ENCODE measurements at regions not wholly inside any gene's neighbourhood (a gene's known extent, or its start where the extent isn't known, plus 50 kb on each side); places are given as distances from the start of the nearest gene placed in this dataset.
"Not testable (repeated sequence)": the region's sequence is repeated elsewhere in the genome, so short reads cannot be mapped to it uniquely, and the experiment has no call there.

DNA sequence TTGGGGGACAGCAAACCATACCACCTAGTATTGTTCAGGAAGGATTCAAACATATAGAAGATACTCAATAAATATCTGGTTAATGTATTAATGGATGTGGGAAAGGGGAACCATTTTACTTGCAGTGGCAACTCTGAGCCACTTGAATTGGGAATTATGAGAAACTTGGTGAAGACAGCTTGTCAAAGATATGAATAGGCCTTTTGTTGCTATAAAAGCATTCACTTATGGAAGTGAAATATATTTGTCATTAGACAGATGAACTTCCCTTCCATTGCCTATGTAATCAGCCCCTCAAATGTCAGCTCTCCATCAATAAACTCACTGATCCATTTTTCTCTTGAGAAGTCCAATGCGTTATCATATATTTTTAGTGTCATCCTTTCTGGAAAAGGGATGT, 56.1 kb downstream of the GPR85 start:
- no peak for DNase-seq

DNA sequence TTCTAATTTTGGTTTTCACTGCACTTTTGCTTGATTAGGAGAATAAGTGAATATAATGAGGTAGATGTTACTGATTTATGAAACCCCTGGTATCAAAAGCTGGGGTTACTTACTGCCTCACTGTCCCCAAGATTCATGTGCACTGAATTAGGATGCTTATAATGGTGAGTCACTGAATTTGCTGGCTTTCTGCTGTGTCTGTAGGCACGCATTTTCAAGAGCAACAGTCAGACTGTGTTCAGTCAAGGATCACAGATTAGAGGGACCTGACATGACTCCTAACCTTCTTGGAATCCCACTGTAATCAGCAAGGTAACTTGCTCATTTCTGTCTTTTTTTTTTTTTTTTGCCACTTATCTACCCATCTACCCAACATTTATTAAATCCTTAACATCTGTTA, 59.7 kb downstream of the GPR85 start:
- no peak for DNase-seq

DNA sequence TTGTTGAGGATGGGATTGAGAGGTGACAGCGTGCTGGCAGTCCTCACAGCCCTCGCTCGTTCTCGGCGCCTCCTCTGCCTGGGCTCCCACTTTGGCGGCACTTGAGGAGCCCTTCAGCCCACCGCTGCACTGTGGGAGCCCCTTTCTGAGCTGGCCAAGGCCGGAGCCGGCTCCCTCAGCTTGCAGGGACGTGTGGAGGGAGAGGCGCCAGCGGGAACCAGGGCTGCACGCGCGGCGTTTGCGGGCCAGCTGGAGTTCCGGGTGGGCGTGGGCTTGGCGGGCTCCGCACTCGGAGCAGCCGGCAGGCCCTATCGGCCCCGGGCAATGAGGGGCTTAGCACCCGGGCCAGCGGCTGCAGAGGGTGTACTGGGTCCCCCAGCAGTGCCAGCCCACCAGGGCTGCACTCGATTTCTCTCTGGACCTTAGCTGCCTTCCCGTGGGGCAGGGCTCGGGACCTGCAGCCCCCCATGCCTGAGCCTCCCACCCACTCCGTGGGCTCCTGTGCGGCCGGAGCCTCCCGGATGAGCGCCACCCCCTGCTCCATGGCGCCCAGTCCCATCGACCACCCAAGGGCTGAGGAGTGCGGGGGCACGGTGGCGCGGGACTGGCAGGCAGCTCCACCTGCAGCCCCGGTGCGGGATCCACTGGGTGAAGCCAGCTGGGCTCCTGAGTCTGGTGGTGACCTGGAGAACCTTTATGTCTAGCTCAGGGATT, 69.3 kb downstream of the GPR85 start:
- DNase-seq, result not testable (repeated sequence)

DNA sequence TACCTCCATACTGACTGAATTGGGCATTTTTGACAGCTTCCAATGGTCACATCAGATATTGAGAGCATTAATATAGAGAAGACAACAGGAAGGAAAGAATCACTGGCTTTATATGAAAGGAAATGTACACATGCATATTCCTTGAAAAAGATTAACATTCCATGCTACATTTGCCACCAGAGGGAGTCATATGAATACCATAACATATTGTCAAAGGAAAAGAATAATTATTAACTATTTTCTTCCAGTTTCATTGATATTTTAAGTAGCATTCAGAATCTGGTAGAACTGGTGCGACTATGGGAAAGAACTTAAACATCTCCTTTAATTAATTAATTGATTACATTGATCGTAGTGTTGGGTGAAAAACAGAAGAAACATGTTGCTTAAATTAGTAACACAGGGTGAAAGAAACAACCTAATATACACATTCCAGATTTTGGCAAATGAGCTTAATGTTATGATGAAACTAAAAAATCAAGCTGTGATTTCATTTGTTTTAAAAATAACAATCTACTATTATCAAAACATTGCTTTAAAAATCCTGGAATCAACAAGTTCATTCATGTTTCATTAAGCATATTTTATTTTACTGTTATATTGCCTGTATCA, 71.5 kb downstream of the GPR85 start:
- DNase-seq, result peak; percentile 43 to 62 (median 55)

DNA sequence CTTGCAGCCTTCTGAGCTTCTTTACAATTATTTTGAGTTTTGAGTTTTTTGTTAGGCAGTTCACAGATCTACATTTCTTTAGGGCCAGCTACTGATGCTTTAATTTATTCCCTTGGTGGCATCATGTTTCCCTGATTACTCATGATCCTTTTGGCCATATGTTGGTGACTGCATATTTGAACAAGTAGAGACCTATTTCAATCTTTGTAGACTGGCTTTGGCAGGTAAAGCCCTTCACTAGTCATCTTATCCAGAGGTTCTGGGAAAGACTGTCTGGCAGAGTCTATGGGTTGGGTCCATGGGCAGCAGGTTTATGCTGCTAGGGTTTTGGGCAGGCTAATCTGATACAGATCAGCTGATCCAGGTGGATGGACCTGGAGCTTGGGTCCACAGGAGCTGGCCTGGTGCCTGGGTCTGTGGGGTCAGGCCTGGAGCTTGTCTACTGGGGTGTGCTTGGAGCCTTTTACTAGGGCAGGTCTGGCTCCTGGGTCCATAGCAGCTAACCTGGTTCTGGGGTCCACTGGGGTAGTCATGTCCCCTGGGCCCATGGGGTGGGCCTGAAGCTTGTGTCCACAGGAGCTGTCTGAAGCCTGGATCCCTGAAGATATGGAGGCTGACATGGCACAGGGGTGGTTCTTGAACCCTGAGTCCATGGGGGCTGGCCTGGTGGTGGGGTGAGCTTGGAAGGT, 72.7 kb downstream of the GPR85 start:
- DNase-seq, result no peak

DNA sequence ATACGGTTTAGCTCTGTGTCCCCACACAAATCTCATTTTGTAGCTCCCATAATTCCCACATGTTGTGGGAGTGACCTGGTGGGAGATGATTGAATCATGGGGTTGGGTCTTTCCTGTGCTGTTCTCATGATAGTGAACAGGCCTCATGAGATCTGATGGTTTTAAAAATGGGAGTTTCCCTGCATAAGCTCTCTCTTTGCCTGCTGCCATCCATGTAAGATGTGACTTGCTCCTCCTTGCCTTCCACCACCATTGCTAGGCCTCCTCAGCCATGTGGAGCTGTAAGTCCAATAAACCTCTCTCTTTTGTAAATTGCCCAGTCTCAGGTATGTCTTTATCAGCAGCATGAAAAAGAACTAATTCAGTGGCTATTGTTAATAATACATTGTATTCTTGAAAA, 73.8 kb downstream of the GPR85 start:
- DNase-seq, result not testable (repeated sequence)

DNA sequence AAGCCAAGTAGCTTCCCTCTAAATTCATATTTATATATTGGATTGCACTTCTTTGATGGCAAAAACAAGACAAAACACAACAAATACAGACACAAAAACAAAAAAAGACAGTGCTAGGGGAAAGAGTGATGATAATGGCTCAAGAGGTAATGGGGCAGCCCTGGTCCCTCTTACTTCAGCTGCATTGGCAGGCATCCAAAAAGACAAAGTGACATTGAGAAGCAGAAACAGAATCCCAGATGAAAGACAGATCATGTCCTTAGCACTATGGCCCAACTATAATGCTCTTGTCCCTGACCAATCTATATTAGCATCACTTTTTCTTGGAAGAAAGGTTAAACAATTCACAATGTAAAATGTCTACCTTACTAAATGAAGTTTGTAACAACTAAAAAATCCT, 76.2 kb downstream of the GPR85 start:
- no peak for DNase-seq

DNA sequence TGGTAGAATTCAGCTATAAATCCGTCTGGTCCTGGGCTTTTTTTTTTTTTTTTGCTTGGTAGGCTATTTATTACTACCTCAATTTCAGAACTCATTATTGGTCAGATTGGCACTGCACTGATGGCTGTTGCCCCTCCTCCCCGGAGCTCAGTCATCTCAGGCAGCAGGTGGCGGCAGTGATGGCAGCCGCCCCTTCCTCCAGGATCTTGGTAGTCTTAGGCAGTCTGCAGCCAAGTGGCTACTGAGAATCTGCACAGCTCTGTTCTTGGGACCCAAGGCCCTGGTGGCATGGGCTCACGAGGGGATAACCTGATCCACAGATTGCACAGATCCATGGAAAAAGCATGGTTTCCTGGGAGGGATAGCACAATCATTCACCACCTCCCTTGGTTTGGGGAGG, 77.9 kb downstream of the GPR85 start:
- no peak for DNase-seq

DNA sequence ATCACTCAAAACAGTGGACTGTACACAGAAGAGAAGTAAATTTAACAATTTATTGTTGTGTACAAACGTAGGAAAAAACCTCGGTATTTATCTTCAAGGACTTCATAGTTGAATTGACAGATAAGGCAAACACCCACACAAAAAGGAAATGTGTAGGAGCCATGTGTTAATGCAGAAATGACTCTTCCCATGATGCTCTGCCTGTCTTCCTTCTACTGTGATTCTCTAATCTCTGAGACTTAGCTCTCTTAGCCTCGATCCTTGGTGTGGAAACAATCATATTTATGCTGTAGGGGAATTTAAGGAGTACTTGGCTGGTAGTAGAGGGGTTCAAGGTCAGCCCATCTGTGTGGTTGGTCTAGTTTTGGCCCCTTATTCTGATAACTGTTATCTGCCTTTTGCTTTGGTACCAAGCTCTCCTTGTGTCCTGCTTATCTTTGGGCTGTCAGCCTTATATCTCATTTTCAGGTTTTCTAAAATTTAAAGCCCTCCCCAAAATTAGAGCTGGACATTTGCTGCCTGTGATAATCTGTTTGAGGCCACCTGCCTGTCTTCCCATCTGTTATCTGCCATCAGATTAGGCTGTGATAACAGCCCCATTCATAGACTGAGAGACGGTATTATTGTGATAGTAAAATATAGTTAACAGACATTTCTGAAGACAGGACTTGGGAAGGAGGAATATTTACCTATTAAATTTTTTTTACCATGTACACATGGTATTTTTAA, 81.7 kb downstream of the GPR85 start:
- no peak for DNase-seq

DNA sequence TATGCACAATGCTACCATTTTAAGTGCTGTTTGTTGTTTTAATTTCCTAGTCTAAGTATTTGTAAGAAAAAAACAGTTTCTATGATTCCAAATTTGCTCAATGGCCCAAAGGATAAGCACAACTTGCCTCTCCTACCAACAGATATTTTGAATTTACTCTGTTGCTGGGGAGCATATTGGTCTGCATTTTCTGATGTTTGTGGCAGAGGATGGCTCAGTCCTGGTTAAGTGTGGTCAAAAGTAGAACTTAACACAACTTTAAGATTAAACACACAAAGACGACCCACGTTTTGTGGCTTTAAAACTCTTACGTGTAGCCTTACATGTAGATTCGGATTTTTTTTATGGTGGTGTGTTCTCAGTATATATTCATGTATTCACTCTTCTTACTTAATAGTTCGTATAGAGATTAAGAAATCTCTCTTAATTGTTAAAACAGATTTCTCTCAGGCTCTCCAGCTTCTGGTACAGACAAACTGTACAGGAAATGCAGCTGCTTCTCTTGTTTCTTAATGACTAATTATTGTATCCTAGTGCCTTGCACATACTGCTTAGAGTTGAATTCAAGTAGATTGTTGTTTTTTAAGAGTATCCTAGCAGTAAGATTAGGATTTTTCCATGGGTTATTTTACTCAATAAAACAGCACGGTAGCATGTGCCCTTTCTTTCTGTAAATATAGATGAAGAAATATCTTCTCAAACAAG, 86.2 kb downstream of the GPR85 start:
- DNase-seq, result no peak

DNA sequence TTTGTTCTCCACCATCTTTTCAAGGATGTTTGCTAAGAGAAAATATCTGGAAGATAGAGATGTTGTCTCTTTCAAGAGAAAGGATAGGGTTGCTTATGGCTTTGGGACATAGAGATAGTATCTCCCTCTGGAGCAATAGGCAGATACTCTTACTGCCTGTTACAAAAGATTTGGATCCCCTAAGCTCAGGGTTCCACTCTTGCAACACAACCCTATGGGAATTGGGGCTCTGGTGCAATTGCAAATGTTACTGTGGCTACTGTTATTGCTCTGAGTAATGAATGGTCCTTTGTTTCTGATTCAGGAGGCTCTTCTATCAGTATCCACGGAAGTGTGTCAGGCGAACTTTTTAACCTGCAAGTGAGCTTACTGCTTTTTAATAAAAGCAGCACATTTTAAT, 88.8 kb downstream of the GPR85 start:
- no peak for DNase-seq

DNA sequence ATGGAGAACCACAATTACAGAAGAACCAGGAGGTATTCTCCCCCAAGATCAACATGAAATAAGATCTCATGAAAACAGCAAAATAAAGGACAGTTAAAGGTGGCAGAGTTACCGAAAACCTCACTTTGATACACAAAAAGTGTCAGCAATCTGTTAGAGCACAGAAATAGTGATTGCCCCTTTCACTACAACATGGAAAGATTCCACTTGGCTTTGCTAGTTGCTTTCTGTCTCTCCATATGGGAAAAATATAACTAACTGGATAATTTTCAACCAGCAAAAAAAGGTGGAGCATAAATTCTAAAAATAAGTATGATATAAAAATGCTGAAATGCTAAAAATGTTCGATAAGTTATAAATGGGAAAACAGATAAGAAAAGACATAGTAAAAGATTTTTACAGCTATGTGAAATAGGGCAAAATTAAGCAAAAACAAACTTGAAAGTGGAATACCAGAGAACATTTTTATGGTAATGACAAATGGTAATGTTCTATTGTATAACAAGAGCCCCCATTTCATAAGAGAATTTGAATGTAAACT, 90.2 kb downstream of the GPR85 start:
- DNase-seq, result no peak

DNA sequence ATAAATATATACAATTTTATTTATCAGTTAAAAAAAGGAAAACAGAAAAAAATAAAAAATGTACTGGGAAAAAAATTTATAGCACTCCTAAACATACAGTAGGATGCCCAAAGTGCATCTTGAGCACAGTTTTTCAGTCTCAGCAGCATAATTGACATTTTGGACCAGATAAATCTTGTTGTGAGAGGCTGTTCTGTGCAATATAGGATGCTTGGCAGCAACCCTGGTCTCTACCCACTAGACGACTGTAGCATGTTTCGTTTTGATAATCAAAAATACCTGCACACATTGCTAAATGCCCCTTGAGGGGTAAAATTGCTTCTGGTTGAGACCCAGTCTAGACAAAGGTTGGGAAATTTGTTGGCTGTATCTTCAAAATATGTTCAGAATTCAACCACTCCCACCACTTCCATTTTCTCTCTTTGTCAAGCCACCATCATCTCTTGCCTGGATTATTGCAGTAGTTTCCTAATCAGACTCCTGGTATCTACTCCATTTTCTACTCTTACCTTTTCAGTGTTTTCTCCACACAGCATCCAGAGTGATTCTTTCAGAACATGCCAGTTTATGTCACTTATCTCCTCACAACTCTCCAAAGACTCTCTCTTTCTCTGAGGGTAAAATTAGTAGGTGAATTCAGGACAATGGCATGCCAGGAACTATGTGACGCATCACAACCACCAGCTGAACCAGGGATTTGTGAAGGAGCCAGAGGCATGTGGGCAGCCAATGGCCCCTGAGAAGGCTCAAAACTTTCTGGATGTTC, 91.4 kb downstream of the GPR85 start:
- DNase-seq, result no peak

DNA sequence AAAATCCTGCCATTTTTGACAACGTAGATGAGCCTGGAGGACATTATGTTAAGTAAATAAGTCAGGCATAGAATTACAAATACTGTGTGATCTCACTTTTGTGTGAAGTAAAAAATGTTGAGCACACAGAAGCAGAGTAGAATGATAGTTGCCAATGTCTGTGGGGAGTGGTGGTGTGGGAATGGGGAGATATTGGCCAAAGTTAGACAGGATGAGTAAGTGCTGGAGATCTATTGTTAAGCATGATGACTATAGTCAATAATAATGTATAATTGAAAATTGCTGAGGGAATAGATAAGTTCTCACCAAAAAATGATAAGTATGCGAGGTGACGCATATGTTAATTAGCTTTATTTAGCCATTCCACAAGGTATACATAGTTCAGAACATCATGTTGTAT, 92.0 kb downstream of the GPR85 start:
- DNase-seq, result no peak

DNA sequence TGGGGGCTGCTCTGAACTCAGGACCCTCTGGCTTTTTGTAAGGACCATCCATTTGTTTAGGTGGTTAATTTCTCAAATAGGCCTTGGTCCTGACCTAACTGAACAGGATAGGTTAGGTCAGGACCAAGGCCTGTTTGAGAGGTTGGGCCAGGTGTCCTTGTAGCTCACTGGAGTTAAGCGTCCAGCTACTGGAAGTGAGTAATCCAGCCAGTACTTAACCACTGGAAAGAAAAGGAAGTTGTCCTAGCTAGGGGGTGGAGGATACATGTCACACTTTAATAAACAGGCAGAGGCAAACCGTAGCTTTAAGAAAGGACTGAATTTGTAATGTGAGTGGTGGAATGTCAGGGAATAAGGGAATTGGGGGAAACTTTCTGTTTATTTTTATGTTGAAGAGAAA, 96.0 kb downstream of the GPR85 start:
- peak; percentile 20 to 45 (median 40) for DNase-seq

DNA sequence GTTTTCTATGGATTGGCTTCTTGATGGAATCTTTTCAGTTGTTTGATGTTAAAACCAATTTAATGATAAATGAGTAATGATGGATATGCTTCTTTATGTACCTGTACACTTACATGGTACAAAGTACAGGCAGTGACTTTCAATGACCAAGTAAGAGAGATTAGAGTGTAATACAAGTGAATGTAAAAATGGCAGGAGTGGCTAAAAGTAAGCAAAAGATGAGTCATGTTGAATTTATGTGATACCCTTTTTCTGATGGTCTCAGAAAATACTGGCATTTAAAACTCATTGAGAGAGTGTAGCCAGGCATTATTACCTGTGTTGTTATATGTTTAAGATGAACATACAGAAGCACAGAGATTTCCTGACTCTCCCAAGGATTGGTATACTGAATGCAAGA, 97.1 kb downstream of the GPR85 start:
- no peak for DNase-seq

DNA sequence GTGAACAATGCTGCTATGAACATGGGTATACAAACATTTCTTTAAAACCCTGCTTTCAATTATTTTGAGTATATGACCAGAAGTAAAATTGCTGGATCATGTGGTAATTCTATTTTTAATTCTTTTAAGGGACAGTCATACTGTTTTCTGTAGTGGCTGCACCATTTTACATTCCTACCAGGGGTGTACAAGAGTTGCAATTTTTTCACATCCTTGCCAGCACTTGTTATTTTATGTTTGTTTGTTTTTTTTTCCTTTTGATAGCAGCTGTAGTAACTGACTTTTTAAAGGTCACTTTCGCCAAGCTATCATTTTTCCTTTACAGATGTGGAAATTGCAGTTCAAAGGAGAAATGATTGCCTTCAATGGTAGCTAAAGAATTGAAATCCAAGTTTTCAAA, 99.5 kb downstream of the GPR85 start:
- DNase-seq, result no peak

DNA sequence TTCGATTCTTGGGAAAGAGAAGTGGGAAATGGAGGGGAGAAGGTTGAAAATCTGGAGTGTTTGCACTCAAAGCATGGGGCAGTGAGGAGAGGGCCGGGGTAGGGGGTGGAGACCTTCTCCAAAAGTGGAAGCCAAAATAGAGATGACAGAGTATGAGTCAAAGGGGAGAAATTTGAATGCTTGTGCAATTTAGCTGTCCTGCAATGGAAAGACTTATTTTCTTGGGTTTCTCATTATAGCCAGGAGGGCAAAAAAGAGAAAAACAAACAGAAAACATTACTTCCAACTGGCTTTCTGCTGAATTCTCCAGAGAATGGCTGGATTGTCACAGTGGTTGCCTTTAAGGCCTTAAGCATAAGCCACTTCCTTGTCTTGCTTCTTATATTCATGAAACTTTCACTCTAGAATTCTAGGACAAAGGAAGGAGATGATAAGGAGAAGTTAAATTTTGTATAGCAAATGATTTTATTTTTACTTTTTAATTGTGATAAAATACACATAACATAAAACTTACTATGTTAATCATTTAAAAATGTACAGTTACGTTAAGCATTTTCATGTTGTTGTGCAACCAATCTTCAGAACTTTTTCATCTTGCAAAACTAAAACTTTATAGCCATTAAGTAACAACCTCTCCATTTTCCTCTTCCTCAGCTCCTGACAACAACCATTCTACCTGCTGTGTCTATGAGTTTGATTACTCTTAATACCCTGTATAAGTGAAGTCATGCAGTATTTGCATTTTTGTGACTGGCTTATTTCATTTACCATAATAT, 100.2 kb downstream of the GPR85 start:
- DNase-seq, result peak; percentile 43 to 54 (median 47)

DNA sequence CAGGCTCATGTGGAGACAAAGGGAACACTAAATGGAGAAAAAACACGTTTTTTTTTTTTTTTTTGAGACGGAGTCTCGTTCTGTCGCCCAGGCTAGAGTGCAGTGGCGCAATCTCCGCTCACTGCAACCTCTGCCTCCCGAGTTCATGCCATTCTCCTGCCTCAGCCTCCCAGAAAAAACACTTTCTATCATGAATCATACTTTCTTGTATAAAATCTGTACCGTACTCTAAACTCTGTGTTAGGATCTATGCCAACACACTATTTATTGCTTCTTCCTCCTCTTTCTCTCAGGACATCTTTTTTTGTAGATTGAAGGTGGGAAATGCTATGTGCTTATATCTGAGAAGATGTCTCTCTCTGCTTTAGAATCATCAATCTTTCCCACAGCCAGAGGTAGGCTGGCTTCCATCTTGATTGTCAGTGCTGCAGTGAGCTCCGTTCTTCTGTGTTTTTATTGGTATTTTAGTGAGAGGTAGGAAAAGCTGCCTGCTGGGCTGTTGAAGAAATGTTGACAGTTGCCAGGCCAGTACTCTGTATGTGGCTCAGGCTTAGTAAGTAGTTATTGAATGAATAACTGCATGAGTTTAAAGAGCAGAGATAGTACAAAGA, 101.1 kb downstream of the GPR85 start:
- DNase-seq, result no peak

DNA sequence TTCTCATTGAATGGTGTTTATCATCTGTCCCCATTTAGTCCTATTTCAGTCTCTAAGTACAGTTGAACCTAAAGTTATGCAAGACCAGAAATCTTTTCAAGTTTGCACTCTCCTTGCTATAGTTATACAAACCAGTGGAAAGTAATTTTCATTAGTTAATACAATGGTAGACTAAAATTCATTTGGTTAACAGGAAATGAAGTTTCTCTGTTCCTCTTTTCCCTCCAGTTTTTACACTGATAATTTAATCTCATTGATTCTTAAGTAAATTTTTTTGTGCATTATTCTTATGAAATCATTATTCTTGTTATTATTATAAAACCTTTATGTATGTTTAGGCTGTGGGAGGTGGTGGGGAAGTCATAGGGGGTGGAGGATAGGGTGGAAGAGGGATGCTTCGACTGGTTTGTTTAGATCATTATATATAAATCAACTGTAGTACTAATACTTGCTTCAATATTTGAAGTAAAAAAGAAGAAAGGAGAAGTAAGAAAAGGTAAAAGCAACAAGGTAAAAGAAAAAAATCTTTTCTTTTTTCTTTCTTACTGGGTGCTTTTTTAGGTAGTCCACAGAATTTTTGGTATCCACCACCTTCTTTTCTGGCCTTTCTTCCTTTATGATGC, 104.1 kb downstream of the GPR85 start:
- no peak for DNase-seq

Data from suppressor macrophage treated with lipopolysaccharide for 1 hour (primary cell).